Neural cell (in vitro differentiated cells): ENCODE measurements at regions not wholly inside any gene's neighbourhood (a gene's known extent, or its start where the extent isn't known, plus 50 kb on each side); places are given as distances from the start of the nearest gene placed in this dataset.

ENCODE experiments used
- H2AFZ ChIP-seq: fragments of 200-600, 300-800 bp; sonication (generic), shearing (Covaris generic); 2 replicates; pipeline ENCODE4 v1.6.0; 2014; ENCODE audit warnings: low read depth, mild to moderate bottlenecking, antibody characterized with exemption, low read length, moderate library complexity
- H3F3A ChIP-seq: fragments of 200-600 bp; shearing (Covaris generic); 2 replicates; pipeline ENCODE4 v1.6.1; 2016; ENCODE audit warnings: mild to moderate bottlenecking, moderate library complexity, mixed read lengths, antibody characterized with exemption, low read length; ENCODE audit not compliant: insufficient read depth, poor library complexity, severe bottlenecking
- H3K27ac ChIP-seq: fragments of 200-600, 300-800 bp; sonication (generic), shearing (Covaris generic); 2 replicates; pipeline ENCODE4 v1.5.1; 2014; ENCODE audit warnings: mild to moderate bottlenecking, low read length, moderate library complexity
- H3K27me3 ChIP-seq: fragments of 300-800, 200-600 bp; sonication (generic), shearing (Covaris generic); 2 replicates; pipeline ENCODE4 v1.6.0; 2014; ENCODE audit warnings: mild to moderate bottlenecking, low read depth, low read length, moderate library complexity; ENCODE audit not compliant: insufficient read depth
- H3K36me3 ChIP-seq: fragments of 300-800, 200-600 bp; sonication (generic), shearing (Covaris generic); 2 replicates; pipeline ENCODE4 v1.5.1; 2014; ENCODE audit warnings: mild to moderate bottlenecking, antibody characterized with exemption, low read length, moderate library complexity; ENCODE audit not compliant: insufficient read depth
- H3K4me2 ChIP-seq: fragments of 300-800, 200-600 bp; sonication (generic), shearing (Covaris generic); 2 replicates; pipeline ENCODE4 v1.6.0; 2014; ENCODE audit warnings: mild to moderate bottlenecking, low read length
- H3K4me3 ChIP-seq: fragments of 300-800, 200-600 bp; sonication (generic), shearing (Covaris generic); 2 replicates; pipeline ENCODE4 v1.5.1; 2014; ENCODE audit warnings: mild to moderate bottlenecking, low read length, moderate library complexity
- H3K79me2 ChIP-seq: fragments of 200-600 bp; shearing (Covaris generic); replicated peaks from 2 replicates; pipeline ENCODE4 v1.6.0; 2014; ENCODE audit warnings: mild to moderate bottlenecking, low read length, moderate library complexity; ENCODE audit not compliant: insufficient read depth
- H3K9ac ChIP-seq: fragments of 300-800, 200-600 bp; sonication (generic), shearing (Covaris generic); 2 replicates; pipeline ENCODE4 v1.6.1; 2016; ENCODE audit warnings: mild to moderate bottlenecking, low read length, mixed read lengths
- H3K9me2 ChIP-seq: fragments of 200-600 bp; shearing (Covaris generic); 2 replicates; pipeline ENCODE4 v1.6.1; 2016; ENCODE audit warnings: mild to moderate bottlenecking, low read length, mixed read lengths; ENCODE audit not compliant: insufficient read depth
- H3K9me3 ChIP-seq: fragments of 200-600, 300-800 bp; sonication (generic), shearing (Covaris generic); 2 replicates; pipeline ENCODE4 v1.6.1; 2016; ENCODE audit warnings: mild to moderate bottlenecking, mixed run types, low read length, moderate library complexity, mixed read lengths
- H4K20me1 ChIP-seq: fragments of 200-600 bp; shearing (Covaris generic); 2 replicates; pipeline ENCODE4 v1.6.1; 2016; ENCODE audit warnings: mild to moderate bottlenecking, mixed run types; ENCODE audit not compliant: insufficient read depth
- CTCF ChIP-seq: fragments of 450-650 bp; IDR thresholded peaks from 2 replicates; pipeline ENCODE4 v1.5.1; 2014; ENCODE audit warnings: antibody characterized with exemption, mild to moderate bottlenecking, moderate library complexity; ENCODE audit not compliant: poor library complexity, severe bottlenecking
- EP300 ChIP-seq: fragments of 450-650 bp; conservative IDR thresholded peaks from 2 replicates; pipeline ENCODE4 v1.6.1; 2014; ENCODE audit warnings: antibody characterized with exemption, mild to moderate bottlenecking, moderate library complexity; ENCODE audit not compliant: poor library complexity, severe bottlenecking
- EZH2 ChIP-seq: fragments of 200-600, 300-800 bp; shearing (Covaris generic), sonication (generic); IDR thresholded peaks from 2 replicates; pipeline ENCODE4 v1.6.1; 2014; ENCODE audit warnings: antibody characterized with exemption, low read length, borderline replicate concordance, mild to moderate bottlenecking; ENCODE audit not compliant: insufficient read depth, poor library complexity, severe bottlenecking
- MXI1 ChIP-seq: fragments of 450-650 bp; conservative IDR thresholded peaks from 2 replicates; pipeline ENCODE4 v1.6.1; 2014; ENCODE audit warnings: antibody characterized with exemption, mild to moderate bottlenecking; ENCODE audit not compliant: poor library complexity, severe bottlenecking
- POLR2AphosphoS5 ChIP-seq: IDR thresholded peaks from 2 replicates; pipeline ENCODE4 v1.6.1; 2012
- RAD21 ChIP-seq: fragments of 450-650 bp; conservative IDR thresholded peaks from 2 replicates; pipeline ENCODE4 v1.6.1; 2014; ENCODE audit warnings: antibody characterized with exemption, mild to moderate bottlenecking, moderate library complexity
- REST ChIP-seq: IDR thresholded peaks from 2 replicates; pipeline ENCODE4 v1.6.1; 2012; ENCODE audit warnings: borderline replicate concordance
- SMC3 ChIP-seq: fragments of 450-650 bp; conservative IDR thresholded peaks from 2 replicates; pipeline ENCODE4 v1.6.1; 2014; ENCODE audit warnings: antibody characterized with exemption, mild to moderate bottlenecking, moderate library complexity; ENCODE audit not compliant: poor library complexity
- TAF1 ChIP-seq: IDR thresholded peaks from 2 replicates; pipeline ENCODE4 v1.6.1; 2012; ENCODE audit warnings: low read depth

GRCh38 chr11:95655536-95655935, 134.0 kb downstream of the FAM76B start:
- no peak overlapping the region for H3K9ac ChIP-seq
- H3K36me3 ChIP-seq = no peaks in the 10 kb centered on the region
- H3F3A ChIP-seq = no peaks in the 10 kb centered on the region
- no peak overlapping the region for H3K4me3 ChIP-seq
- H4K20me1 ChIP-seq = no peaks in the 10 kb centered on the region
- no peak for TF ChIP-seq RAD21
- no peak for TF ChIP-seq EZH2
- no peak for TF ChIP-seq MXI1
- TF ChIP-seq CTCF = no peak
- TF ChIP-seq TAF1 = no peak
- H3K9me3 ChIP-seq = no peaks in the 10 kb centered on the region
- no peak overlapping the region for H3K27ac ChIP-seq
- no peak overlapping the region for H2AFZ ChIP-seq
- no peak overlapping the region for H3K4me2 ChIP-seq
- H3K27me3 ChIP-seq = no peaks in the 10 kb centered on the region
- H3K79me2 ChIP-seq = no peaks in the 10 kb centered on the region
- H3K9me2 ChIP-seq = no peaks in the 10 kb centered on the region

GRCh38 chr11:95653680-95654079, 135.9 kb downstream of the FAM76B start:
- no peaks in the 10 kb centered on the region for H3K27me3 ChIP-seq
- no peaks in the 10 kb centered on the region for H3K36me3 ChIP-seq
- TF ChIP-seq EP300 = no peak
- no peak for TF ChIP-seq SMC3
- no peak for TF ChIP-seq EZH2
- no peak for TF ChIP-seq POLR2AphosphoS5
- no peak for TF ChIP-seq RAD21
- no peak for TF ChIP-seq REST
- TF ChIP-seq CTCF = no peak
- TF ChIP-seq TAF1 = no peak
- no peak for TF ChIP-seq MXI1

More at GRCh38 chr11:95653680-95654079, 135.9 kb downstream of the FAM76B start:
- no peaks in the 10 kb centered on the region for H3K9me2 ChIP-seq
- H3K4me2 ChIP-seq = no peak overlapping the region
- H4K20me1 ChIP-seq = no peaks in the 10 kb centered on the region
- no peak overlapping the region for H3K9ac ChIP-seq
- no peaks in the 10 kb centered on the region for H3K9me3 ChIP-seq
- no peak overlapping the region for H3K4me3 ChIP-seq
- H2AFZ ChIP-seq = no peak overlapping the region
- H3K79me2 ChIP-seq = no peaks in the 10 kb centered on the region
- no peaks in the 10 kb centered on the region for H3F3A ChIP-seq
- no peak overlapping the region for H3K27ac ChIP-seq
